ENCODE measurements at regions not wholly inside any gene's neighbourhood (a gene's known extent, or its start where the extent isn't known, plus 50 kb on each side); places are given as distances from the start of the nearest gene placed in this dataset.

GRCh38 chr10:121049923-121050322 is 198.8 kb downstream of the WDR11 start:
- TF ChIP-seq CTCF (optimal IDR thresholded peaks at IDR 0.05 in 1 of 3, IDR thresholded peaks at IDR 0.05 in 1 of 3, conservative IDR thresholded peaks at IDR 0.05 in 1 of 3; ENCODE audit: extremely low read depth in 1 of 3, insufficient read depth in 2 of 3, low read length in 3 of 3) (no peak), EZH2 (IDR thresholded peaks at IDR 0.05; ENCODE audit: low read length) (no peak)
